Neural crest cell (in vitro differentiated cells): ENCODE measurements at regions not wholly inside any gene's neighbourhood (a gene's known extent, or its start where the extent isn't known, plus 50 kb on each side); places are given as distances from the start of the nearest gene placed in this dataset.

Experiments
- DNase-seq: peaks from one replicate; pipeline ENCODE4 v3.0.0; 2021; ENCODE audit warnings: low read depth, mixed read lengths, low spot score
- H3K27ac Mint-ChIP-seq: one replicate; pipeline ENCODE4 v1.8.0; 2021; ENCODE audit warnings: mild to moderate bottlenecking, mixed read lengths; ENCODE audit not compliant: unreplicated experiment
- H3K27me3 Mint-ChIP-seq: 2 replicates; pipeline ENCODE4 v1.8.0; 2021; ENCODE audit warnings: low read depth, mild to moderate bottlenecking, mixed read lengths
- H3K36me3 Mint-ChIP-seq: 2 replicates; pipeline ENCODE4 v1.8.0; 2021; ENCODE audit warnings: low read depth, mild to moderate bottlenecking, mixed read lengths
- H3K4me1 Mint-ChIP-seq: 2 replicates; pipeline ENCODE4 v1.8.0; 2021; ENCODE audit warnings: mixed read lengths
- H3K4me3 Mint-ChIP-seq: one replicate; pipeline ENCODE4 v1.8.0; 2021; ENCODE audit warnings: mild to moderate bottlenecking, mixed read lengths
- H3K9me3 Mint-ChIP-seq: 2 replicates; pipeline ENCODE4 v1.8.0; 2021; ENCODE audit warnings: mixed read lengths
- CTCF ChIP-seq: fragments of 200-600 bp; sonication (generic); conservative IDR thresholded peaks from 2 replicates; pipeline ENCODE4 v1.5.0; 2021; ENCODE audit warnings: antibody characterized with exemption, mild to moderate bottlenecking

GRCh38 chrX:39609941-39610340, 487.8 kb downstream of the BCOR start:
- peaks cover 21% of the 10 kb centered on the region for H3K4me1 Mint-ChIP-seq

GRCh38 chrX:39611468-39611867, 486.3 kb downstream of the BCOR start:
- no peak overlapping the region for H3K4me3 Mint-ChIP-seq
- DNase-seq: no peak
- H3K27ac Mint-ChIP-seq: no peak overlapping the region
- no peak for TF ChIP-seq CTCF
- H3K36me3 Mint-ChIP-seq: peaks cover 6% of the 10 kb centered on the region
- peaks cover 21% of the 10 kb centered on the region for H3K4me1 Mint-ChIP-seq
- peaks cover 40% of the 10 kb centered on the region for H3K27me3 Mint-ChIP-seq
- H3K9me3 Mint-ChIP-seq: peaks cover 4% of the 10 kb centered on the region

More at GRCh38 chrX:39609941-39610340, 487.8 kb downstream of the BCOR start:
- Mint-ChIP-seq H3K27me3 (peaks cover 31% of the 10 kb centered on the region), H3K27ac (no peak overlapping the region), H3K4me3 (no peak overlapping the region), H3K36me3 (peaks cover 6% of the 10 kb centered on the region), H3K9me3 (peaks cover 4% of the 10 kb centered on the region)
- no peak for DNase-seq
- TF ChIP-seq CTCF: no peak

GRCh38 chrX:39613482-39613995, 484.2 kb downstream of the BCOR start:
- no peak overlapping the region for H3K27ac Mint-ChIP-seq
- TF ChIP-seq CTCF: no peak
- H3K4me1 Mint-ChIP-seq: peaks cover 21% of the 10 kb centered on the region
- H3K4me3 Mint-ChIP-seq: peak overlapping the region; percentile 50
- H3K9me3 Mint-ChIP-seq: no peaks in the 10 kb centered on the region
- H3K27me3 Mint-ChIP-seq: peaks cover 48% of the 10 kb centered on the region
- DNase-seq: no peak
- peaks cover 3% of the 10 kb centered on the region for H3K36me3 Mint-ChIP-seq

- Mint-ChIP-seq H3K36me3 (peaks cover 3% of the 10 kb centered on the region), H3K4me3 (peak overlapping the region; percentile 42), H3K9me3 (no peaks in the 10 kb centered on the region), H3K4me1 (peaks cover 21% of the 10 kb centered on the region), H3K27ac (no peak overlapping the region), H3K27me3 (peaks cover 48% of the 10 kb centered on the region)
- TF ChIP-seq CTCF: no peak
- no peak for DNase-seq
Measured at GRCh38 chrX:39613997-39614679, 483.6 kb downstream of the BCOR start.

GRCh38 chrX:39614680-39614998, 483.1 kb downstream of the BCOR start:
- Mint-ChIP-seq H3K27me3 (peaks cover 48% of the 10 kb centered on the region), H3K27ac (no peak overlapping the region), H3K36me3 (peaks cover 3% of the 10 kb centered on the region), H3K4me1 (peaks cover 21% of the 10 kb centered on the region), H3K4me3 (no peak overlapping the region), H3K9me3 (no peaks in the 10 kb centered on the region)
- no peak for TF ChIP-seq CTCF
- no peak for DNase-seq
